Eye (tissue), 1 donor: ENCODE measurements at regions not wholly inside any gene's neighbourhood (a gene's known extent, or its start where the extent isn't known, plus 50 kb on each side); places are given as distances from the start of the nearest gene placed in this dataset.

ENCODE experiments used
- DNase-seq: peaks from one replicate; pipeline ENCODE4 v3.0.0-alpha.2; 2015

GRCh38 chr4:89419111-89419695 is 111.6 kb upstream of the GPRIN3 start:
- DNase-seq = no peak

GRCh38 chr4:89416960-89417359 is 109.4 kb upstream of the GPRIN3 start:
- no peak for DNase-seq

DNA sequence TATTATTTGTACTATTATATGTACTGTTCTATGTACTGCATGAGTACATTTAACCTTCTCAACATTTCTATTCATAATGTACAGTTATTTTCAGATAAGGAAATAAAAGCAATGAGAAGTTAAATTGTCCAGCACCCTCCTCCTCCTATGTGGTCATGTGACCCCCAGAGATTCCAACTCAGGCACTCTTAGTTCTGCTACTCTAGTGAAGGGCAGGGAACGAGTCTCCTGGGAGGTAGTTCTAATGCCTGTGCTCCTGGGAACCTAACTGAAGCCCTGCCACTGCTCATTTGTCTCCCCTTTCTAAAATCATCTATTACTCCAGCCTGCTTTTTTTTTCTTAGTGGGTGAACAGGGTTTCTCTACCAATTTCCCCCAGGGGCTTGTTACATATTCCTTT is 105.9 kb upstream of the GPRIN3 start:
- DNase-seq = no peak

- DNase-seq = peak; percentile 20
Observed at GRCh38 chr4:89411539-89412309, 104.1 kb upstream of the GPRIN3 start.

DNA sequence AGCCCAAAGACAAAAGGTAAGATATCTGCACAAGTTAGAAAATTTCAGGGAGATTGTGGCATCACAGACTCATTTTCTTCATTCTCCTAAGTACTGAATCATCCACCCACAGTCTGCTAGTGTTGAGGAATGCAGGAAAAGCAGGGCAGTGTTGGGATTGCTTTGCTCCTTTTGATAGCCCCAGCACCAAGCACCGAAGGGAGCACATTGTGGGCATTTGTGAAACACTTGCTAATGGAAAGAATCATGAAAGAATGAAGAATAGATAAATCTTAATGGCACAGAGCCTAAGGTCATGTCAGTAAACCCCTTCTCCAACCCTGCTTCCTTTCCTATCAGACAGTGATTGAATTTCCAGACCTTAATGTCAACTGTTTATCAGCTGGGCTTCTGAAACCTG is 103.1 kb upstream of the GPRIN3 start:
- no peak for DNase-seq

DNA sequence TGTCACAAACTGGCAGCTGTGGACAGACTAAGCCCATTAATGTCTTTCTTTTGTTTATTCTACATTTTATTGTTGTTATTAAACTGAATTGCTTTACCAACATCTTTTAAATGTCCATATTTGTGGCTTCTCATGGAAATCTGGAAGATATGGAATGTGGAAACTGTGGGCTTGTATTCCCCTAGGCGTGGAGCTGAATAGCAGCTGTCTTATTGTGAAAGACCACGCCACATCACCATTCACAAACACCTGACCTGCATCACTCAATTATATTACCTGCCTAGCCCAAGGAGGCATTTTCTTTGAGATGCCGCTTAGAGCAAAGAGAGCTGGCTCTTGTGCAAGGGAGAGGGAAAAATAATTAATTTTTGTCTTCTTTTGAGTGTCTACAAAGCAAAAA is 96.9 kb upstream of the GPRIN3 start:
- no peak for DNase-seq

DNA sequence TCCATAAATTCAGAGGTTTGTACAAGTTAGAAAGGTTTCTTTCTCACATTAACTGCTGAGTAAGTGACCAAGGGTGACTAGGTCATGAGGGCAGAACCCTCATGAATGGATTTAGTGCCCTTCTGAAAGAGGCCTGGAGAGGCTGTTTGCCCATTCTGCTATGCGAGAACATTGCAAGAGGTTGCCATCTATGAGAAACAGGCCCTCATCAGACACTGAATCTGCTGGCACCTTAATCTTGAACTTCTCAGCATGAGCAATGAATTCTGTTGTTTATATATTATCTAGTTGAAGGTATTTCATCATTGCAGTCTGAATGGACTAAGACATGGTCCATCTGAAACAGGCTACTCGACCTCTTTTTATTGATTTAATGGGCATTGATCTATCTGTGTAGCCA is 96.2 kb upstream of the GPRIN3 start:
- DNase-seq = no peak

GRCh38 chr4:89400287-89401035 is 92.9 kb upstream of the GPRIN3 start:
- DNase-seq = no peak

DNA sequence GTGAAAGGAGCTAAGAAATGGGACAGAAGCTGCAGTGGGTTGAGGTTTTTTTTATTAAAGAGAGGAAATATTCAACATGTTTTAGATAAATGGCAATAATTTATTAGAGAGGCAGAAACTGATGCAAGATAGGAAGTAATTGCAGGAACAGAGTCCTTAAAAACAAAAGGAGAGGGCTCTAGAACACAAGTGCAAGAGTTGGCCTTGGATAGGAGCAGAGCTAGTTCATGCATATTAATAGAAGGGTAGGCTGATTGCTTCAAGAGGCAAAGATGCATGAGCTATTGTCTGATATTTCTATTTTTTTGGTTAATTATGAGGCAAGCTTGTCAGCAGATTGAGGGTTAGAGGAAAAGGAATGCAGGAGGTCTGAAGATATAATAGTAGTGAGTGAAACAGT is 91.0 kb upstream of the GPRIN3 start:
- no peak for DNase-seq

GRCh38 chr4:89398146-89398545 is 90.5 kb upstream of the GPRIN3 start:
- DNase-seq = no peak

- no peak for DNase-seq
Observed at GRCh38 chr4:89397441-89397840, 89.8 kb upstream of the GPRIN3 start.

DNA sequence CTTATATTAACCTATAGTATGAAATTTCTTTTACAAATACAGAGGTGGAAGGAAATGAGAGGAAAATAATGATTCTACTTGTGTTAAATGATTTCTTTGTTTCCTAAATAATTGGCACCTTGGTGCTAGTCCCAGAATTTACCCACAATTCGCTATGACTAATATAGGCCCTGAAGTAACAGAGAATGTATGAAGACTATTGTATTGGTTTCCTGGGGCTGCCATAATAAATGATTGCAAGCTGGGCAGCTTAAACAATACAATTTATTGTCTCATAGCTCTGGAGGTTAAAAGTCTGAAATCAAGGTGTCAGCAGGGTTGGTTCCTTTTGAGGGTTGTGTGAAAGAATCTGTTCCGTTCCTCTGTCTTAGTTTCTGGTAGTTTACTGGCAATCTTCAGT is 74.8 kb upstream of the GPRIN3 start:
- DNase-seq = no peak

GRCh38 chr4:89380980-89381379 is 73.4 kb upstream of the GPRIN3 start:
- DNase-seq = no peak

- no peak for DNase-seq
Observed at GRCh38 chr4:89379511-89380044, 72.0 kb upstream of the GPRIN3 start.

- DNase-seq = no peak
Observed at GRCh38 chr4:89373394-89373793, 65.8 kb upstream of the GPRIN3 start.

DNA sequence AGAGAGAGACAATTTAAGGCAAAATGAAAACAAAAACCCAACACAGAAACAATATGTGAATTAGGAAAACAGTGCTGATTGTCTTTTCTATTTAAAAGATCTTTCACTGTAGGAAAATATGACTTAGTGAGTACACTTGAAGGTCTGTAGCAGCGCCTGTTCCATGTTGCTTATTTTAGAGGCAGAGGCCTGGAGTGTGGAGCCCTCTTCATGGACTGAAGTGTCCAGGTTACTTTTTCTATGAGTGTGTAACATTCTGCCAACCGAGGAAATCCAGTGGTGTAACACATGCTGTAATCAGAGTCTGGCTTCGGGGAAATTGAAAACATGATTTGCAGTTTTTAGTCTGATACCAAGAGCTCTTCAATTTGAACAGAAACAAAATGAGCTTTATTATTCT is 64.0 kb upstream of the GPRIN3 start:
- DNase-seq = no peak

GRCh38 chr4:89369581-89369980 is 62.0 kb upstream of the GPRIN3 start:
- DNase-seq = no peak

GRCh38 chr4:89368861-89369260 is 61.3 kb upstream of the GPRIN3 start:
- DNase-seq = no peak

- no peak for DNase-seq
Observed at GRCh38 chr4:89365776-89366175, 58.2 kb upstream of the GPRIN3 start.

DNA sequence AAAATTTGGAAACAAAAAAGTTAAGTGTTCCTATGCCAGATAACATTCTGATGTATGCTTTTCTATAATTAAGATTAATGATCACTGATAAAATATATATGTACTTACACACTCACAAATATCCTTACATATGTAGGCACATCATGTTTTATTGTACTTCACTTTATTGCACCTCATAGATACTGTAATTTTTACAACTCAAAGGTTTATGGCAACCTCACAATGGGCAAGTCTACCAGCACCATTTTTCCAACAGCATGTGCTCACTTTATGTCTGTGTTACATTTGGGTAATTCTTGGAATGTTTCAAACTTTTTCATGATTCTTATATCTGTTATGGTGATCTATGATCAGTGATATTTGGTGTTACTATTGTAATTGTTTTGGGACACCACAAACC is 57.8 kb upstream of the GPRIN3 start:
- no peak for DNase-seq

DNA sequence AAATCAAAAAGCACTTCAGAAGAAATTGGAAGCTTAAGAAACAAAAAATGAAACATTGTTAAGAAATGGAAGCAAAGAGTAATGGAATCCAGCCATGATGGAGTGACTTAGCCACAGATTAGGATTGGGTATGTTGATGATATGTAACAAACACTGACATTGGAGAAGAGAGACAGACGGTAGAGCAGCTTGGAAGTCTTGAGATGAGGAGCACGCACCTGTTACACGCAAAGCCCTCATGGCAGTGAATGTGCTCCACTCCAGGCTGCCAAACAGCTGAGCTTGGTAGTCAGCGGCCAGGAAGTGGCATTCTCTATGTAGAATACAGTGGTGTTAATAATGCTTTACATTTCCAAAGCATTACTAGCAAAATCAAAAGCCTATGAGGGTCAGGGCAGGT is 56.9 kb upstream of the GPRIN3 start:
- no peak for DNase-seq

DNA sequence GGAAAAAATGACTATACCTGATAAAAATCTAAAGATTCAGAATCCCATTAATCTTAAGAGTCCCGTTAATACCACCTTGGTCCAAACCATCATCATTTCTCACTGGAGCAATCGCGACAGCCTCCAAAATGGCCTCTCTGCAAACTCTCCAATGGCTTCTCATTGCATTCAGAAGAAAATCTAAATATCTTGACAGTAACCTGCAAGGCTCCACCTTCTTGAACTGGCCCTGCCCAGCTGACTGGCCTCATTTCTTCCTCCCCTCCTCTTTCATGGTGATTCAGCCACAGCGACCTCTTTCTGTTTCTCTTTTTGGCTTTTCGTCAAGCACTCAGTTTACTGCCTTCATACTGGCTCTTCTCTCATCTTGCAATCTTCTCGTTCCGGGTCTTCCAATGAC is 56.2 kb upstream of the GPRIN3 start:
- DNase-seq = no peak

GRCh38 chr4:89358935-89359638 is 51.5 kb upstream of the GPRIN3 start:
- DNase-seq = no peak
